Nucleus accumbens (tissue), 56 donors: ENCODE measurements at regions not wholly inside any gene's neighbourhood (a gene's known extent, or its start where the extent isn't known, plus 50 kb on each side); places are given as distances from the start of the nearest gene placed in this dataset.

Experiments
- DNase-seq, 56 donors: peaks; one replicate each; lab custom pipeline; 2025; lab: John Stamatoyannopoulos, UW

GRCh38 chr4:18394656-18395055 is 373.1 kb upstream of the LCORL start:
- no peak for DNase-seq

- no peak for DNase-seq
Observed at GRCh38 chr4:18391354-18391728, 369.8 kb upstream of the LCORL start.

GRCh38 chr4:18390655-18391353 is 369.2 kb upstream of the LCORL start:
- no peak for DNase-seq

- no peak for DNase-seq
Observed at GRCh38 chr4:18389115-18389514, 367.6 kb upstream of the LCORL start.

- DNase-seq = no peak
Observed at GRCh38 chr4:18388039-18388438, 366.5 kb upstream of the LCORL start.

GRCh38 chr4:18381186-18381585 is 359.6 kb upstream of the LCORL start:
- no peak for DNase-seq

GRCh38 chr4:18369561-18369960 is 348.0 kb upstream of the LCORL start:
- DNase-seq = no peak

GRCh38 chr4:18366892-18367291 is 345.3 kb upstream of the LCORL start:
- no peak for DNase-seq

- no peak for DNase-seq
Observed at GRCh38 chr4:18366136-18366535, 344.6 kb upstream of the LCORL start.

GRCh38 chr4:18343581-18343980 is 322.0 kb upstream of the LCORL start:
- DNase-seq = no peak

GRCh38 chr4:18342847-18343246 is 321.3 kb upstream of the LCORL start:
- DNase-seq = no peak

- no peak for DNase-seq
Observed at GRCh38 chr4:18321956-18322530, 300.5 kb upstream of the LCORL start.

GRCh38 chr4:18319431-18319830 is 297.9 kb upstream of the LCORL start:
- DNase-seq = no peak

GRCh38 chr4:18318682-18319388 is 297.3 kb upstream of the LCORL start:
- peak in 14 of 56 donors; percentile 0 to 21 (median 2) for DNase-seq

GRCh38 chr4:18314731-18315130 is 293.2 kb upstream of the LCORL start:
- DNase-seq = no peak

GRCh38 chr4:18297684-18298083 is 276.1 kb upstream of the LCORL start:
- DNase-seq = no peak

- no peak for DNase-seq
Observed at GRCh38 chr4:18296411-18296810, 274.9 kb upstream of the LCORL start.

- DNase-seq = no peak
Observed at GRCh38 chr4:18294846-18295245, 273.3 kb upstream of the LCORL start.

- DNase-seq = no peak
Observed at GRCh38 chr4:18294021-18294420, 272.5 kb upstream of the LCORL start.

- DNase-seq = no peak
Observed at GRCh38 chr4:18292411-18292810, 270.9 kb upstream of the LCORL start.

GRCh38 chr4:18291981-18292380 is 270.4 kb upstream of the LCORL start:
- no peak for DNase-seq

- no peak for DNase-seq
Observed at GRCh38 chr4:18291256-18291655, 269.7 kb upstream of the LCORL start.
